HG03280 (cell line): ENCODE measurements at regions not wholly inside any gene's neighbourhood (a gene's known extent, or its start where the extent isn't known, plus 50 kb on each side); places are given as distances from the start of the nearest gene placed in this dataset.

ENCODE experiments used
- ATAC-seq: cut with Tn5 transposase; IDR thresholded peaks from one replicate; pipeline ENCODE4 v1.9.1; 2021; ENCODE audit warnings: mild to moderate bottlenecking, moderate library complexity; ENCODE audit not compliant: unreplicated experiment

DNA sequence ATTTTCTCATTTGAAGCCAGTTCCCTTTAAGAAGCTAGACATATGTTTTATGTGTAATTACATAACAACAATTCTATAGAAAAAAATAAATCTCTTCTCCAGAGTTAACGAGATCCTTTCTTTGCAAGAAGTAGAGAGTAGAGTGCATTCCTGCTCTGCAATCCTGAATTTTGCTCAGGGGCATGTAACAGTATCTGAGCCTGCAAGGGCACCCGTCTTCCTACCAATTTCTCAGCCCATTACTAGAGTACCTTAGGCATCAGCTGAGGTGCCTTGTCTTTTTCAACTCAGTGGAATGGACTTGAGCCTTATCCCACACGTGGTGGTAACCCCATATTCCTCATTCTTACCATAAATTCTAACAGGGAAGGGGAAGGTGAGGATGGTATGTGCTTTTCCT lies 205.9 kb downstream of the IKZF2 start:
- ATAC-seq, result no peak

DNA sequence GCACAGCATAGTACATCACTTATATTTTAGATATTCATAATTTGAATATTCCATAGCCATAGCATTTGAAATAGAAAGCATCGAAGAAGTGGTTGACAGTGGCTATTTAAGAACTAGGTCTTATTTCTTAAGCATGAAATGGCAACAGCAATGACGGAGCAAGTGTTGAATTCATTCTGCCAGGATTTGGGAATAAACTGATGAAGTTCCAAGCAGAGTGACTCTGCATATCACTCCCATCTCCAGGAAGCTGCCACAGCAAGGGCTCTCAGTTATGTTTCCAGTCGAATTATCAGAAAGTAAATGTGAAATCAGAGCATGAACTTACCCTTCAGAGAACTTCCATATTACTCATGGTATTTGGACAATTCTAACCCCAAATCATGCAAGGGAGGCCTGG lies 208.1 kb downstream of the IKZF2 start:
- ATAC-seq, result no peak

GRCh38 chr2:212941361-212941760 lies 210.1 kb downstream of the IKZF2 start:
- ATAC-seq, result no peak

- no peak for ATAC-seq
These were observed 210.6 kb downstream of the IKZF2 start for GRCh38 chr2:212940816-212941215.

- ATAC-seq, result no peak
These were observed 211.5 kb downstream of the IKZF2 start for GRCh38 chr2:212939777-212940531.

DNA sequence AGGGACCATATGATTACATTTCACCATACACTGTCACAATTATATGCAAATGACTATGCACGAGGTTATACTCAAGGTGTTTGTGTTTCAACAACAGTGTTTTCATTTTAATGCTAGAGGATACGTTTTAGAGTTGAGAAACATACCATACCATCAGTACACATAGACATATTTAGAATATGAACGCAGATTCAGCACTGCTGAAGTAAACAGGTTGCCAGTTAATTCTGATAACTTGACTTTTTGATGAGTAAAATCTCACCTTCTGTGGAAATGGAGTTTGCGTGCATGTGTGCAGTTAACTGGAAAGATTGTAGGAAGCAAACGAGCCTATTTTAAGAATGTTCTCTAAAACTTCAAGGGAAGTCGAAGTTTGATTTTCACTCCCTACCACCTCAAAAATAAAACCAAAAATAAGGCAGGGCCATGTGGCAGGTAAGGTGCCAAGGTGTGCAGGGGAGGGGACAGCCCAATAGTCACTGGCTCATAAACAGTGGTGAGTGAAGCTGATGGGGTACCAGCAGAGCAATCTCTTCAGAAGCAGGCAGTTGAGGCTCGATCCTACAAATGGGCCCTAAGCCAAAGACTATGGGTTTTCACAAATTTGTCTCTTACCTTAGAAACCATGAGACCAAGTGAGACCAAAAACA lies 213.1 kb downstream of the IKZF2 start:
- ATAC-seq, result no peak

DNA sequence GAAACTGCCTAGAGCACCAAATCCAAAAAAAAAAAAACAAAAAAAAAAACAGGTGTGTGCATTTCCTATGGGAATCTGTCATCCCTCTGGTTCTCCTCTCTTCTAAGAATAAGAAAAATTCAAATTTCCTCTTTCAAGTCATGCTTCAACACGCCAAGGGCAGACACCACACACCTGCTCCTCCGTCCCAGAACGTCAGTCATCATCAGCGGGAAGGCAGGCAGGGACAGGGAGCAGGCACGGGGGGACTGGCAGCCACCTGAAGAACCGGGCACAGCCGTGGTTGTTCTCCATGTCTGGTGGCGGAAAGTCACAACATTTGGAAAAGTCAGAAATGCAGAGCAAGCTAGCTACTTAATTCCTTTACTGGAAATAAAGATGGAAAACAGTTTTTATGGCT lies 214.8 kb downstream of the IKZF2 start:
- no peak for ATAC-seq

- ATAC-seq, result no peak
These were observed 215.7 kb downstream of the IKZF2 start for GRCh38 chr2:212935752-212936151.

DNA sequence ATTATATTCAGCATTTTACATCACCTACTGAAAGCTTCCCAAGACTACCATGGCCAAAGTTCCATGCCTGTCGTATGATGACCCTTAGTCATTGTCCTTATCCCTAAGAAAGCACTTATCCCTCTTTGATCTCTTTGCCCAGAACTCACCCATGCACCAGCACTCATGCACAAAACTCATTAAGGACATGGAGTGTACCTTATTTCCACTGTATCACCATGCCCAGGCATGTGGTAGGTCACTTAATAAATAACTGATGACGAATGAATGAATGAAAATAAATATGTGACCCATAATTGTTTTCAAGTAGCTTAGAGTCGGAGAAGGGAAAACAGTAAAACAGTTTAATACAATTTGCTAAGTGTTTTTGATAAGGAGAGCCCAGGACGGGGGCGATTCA lies 220.1 kb downstream of the IKZF2 start:
- no peak for ATAC-seq

DNA sequence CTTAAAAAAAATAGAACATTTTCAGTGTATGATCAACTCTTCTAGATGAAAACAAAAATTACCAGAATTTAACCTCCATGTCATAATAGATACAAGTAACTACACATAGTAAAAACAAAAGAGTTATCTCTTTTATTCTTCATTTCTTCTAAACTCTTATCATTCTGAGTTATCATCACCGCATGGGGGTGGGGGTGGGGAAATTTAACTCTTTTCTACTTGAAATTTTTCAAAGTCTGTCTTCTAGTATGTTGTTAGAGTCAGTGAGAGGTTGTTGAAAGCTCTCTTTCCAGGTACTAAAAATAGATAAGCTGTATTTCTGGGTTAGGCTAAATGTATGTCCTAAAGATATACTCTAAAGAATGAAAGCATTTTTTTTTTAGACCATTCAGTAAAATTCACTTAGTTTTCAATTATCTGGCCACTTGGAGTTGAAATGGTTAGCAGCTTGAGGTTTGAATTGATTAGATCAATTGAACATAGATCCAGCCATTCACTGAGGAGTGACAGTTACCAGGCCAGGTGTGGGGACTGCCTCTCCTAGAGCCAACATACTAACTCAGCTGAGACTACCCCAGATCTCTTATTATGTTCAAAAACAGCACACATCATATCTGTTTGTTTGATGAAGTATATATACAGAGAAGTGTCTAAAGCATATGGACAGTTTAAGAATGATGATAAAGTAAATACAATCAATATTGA lies 220.7 kb downstream of the IKZF2 start:
- no peak for ATAC-seq

GRCh38 chr2:212929971-212930370 lies 221.4 kb downstream of the IKZF2 start:
- ATAC-seq, result no peak

- ATAC-seq, result no peak
These were observed 222.3 kb downstream of the IKZF2 start for GRCh38 chr2:212929116-212929515.

DNA sequence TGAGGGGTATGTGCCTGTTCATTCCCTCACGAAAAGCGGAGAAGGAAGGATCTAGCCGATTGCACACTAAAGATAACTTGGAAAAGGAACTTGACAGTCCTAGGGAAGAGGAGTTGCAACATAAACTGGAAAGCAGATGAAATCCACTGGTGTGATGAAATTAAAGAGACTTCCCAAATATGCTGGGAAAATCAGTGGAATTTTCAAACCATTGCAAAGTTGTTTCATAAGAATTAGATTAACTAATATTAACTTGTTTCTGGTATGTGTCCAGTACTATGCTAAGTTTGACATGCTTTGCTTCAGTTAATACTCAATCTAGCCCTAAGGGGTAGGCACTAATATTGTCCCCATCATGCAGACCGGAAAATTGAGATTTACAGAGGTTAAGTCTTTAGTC lies 222.7 kb downstream of the IKZF2 start:
- ATAC-seq, result no peak

GRCh38 chr2:212926940-212927339 lies 224.5 kb downstream of the IKZF2 start:
- ATAC-seq, result no peak

- no peak for ATAC-seq
These were observed 228.0 kb downstream of the IKZF2 start for GRCh38 chr2:212923393-212923792.

GRCh38 chr2:212922701-212923100 lies 228.7 kb downstream of the IKZF2 start:
- ATAC-seq, result no peak

DNA sequence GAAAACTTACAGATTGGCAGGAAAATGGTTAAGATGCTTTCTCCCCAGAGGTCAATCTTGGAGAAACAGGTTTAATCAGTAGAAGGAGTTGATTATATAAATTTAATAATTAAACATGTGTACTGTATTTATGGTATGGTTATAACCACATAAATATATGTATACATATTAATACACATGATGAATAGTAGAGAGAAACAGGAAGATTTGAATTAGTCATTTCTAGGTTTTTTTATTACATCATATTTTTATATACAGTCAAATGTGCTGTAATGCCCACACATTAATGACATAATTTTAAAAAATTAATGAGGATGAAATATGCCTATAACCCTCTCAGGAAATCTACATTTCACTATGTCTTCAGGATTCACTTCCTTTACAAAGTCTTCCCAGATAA lies 229.7 kb downstream of the IKZF2 start:
- no peak for ATAC-seq

DNA sequence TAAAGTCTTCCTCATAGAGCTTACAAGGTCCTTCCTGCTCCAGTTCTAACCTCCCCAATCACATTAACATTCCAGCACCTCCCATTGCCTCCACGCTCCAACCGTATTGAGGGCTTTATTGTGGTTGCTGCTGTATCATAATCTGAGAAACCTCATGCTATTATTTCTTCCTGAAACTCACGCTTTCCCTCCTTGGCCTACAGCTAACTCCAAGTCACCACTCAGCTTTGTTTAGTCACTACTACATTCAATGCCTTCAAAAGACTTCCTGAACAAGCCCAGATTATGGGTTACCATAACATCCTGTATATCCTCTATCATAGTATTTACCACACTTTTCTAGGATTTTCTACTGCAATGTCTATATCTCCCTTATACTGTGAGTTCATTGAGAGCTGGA lies 230.4 kb downstream of the IKZF2 start:
- ATAC-seq, result no peak

- ATAC-seq, result no peak
These were observed 232.2 kb downstream of the IKZF2 start for GRCh38 chr2:212919238-212919637.

DNA sequence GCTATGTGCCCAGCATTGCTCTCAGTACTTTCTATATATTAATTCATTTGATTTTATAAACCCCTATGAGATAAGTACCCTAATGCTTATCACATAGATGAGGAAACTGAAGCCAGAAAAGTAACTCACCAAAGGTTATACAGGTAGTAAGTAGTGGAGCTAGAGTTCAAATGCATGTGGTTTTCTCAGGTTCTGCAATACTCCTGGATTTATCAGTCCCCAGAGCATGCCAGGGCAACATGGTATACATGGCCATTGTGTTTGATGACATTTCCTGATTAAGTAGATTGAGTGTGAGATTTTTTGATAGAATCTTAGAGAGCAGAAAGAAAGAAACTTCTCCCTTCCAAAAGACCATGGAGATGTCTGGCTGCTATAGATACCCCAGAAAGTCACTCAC lies 233.1 kb downstream of the IKZF2 start:
- no peak for ATAC-seq

DNA sequence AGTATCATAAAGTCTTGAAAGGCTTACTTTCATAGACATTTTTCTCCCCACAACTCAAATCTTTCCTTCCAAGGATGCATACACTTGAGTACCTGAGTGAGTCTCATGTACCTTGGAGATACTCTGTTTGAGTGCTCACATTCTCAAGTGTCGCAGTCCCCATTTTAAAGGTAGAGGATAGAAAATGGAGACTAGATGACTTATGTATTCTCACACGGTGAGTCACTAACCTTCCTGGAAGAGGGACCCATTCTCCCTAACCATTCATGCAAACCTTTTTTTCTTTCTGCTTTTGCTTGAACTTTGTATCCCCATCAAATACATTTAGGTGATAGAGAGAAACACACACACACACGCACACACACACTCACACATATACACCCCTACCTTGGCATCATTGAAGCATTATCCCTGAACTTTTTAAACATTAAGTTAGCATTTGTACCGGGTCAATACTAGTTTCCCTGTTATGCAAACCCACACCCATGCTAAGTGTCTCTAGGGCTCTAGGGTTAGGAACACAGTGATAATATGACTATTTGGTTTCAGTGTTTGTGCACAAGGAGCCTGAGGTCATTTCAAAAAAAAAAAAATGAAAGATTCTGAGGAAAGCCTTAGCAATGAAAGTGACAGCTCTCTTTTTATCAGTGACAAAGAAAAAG lies 236.2 kb downstream of the IKZF2 start:
- ATAC-seq, result no peak

DNA sequence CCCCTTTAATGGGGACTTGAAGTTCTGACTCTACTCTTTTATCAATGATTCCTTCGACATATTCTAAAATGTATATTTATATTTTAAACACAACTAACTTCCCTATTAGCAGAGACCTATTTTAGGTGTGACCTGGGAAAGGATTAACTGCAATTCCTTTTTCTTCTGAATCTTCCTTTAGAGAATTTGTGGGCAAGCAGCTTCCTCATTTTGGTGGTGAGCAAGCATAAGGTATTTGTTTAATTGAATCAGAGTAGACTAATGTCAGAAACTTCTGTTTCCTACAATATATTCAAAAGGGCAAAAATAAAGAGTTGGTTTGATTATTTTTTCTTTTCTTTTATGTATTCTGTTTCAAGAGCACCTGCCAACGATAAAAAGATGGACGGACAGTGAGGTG lies 237.0 kb downstream of the IKZF2 start:
- ATAC-seq, result no peak
